Endothelial cell (in vitro differentiated cells): ENCODE measurements at regions not wholly inside any gene's neighbourhood (a gene's known extent, or its start where the extent isn't known, plus 50 kb on each side); places are given as distances from the start of the nearest gene placed in this dataset.
"Not testable (repeated sequence)": the region's sequence is repeated elsewhere in the genome, so short reads cannot be mapped to it uniquely, and the experiment has no call there.

Experiments
- DNase-seq: peaks from one replicate; pipeline ENCODE4 v3.0.0; 2021; ENCODE audit warnings: low spot score
- H3K27ac Mint-ChIP-seq: one replicate; pipeline ENCODE4 v1.8.0; 2021; ENCODE audit warnings: mixed read lengths, inconsistent platforms; ENCODE audit not compliant: unreplicated experiment
- H3K27me3 Mint-ChIP-seq: one replicate; pipeline ENCODE4 v1.8.0; 2021; ENCODE audit warnings: mild to moderate bottlenecking, moderate library complexity, mixed read lengths, inconsistent platforms; ENCODE audit not compliant: unreplicated experiment
- H3K36me3 Mint-ChIP-seq: one replicate; pipeline ENCODE4 v1.8.0; 2021; ENCODE audit warnings: mild to moderate bottlenecking, low read depth, mixed read lengths, inconsistent platforms; ENCODE audit not compliant: unreplicated experiment
- H3K4me1 Mint-ChIP-seq: one replicate; pipeline ENCODE4 v1.8.0; 2021; ENCODE audit warnings: mild to moderate bottlenecking, mixed read lengths, inconsistent platforms; ENCODE audit not compliant: unreplicated experiment
- H3K4me3 Mint-ChIP-seq: one replicate; pipeline ENCODE4 v1.8.0; 2021; ENCODE audit warnings: mild to moderate bottlenecking, mixed read lengths, inconsistent platforms; ENCODE audit not compliant: unreplicated experiment
- H3K9me3 Mint-ChIP-seq: one replicate; pipeline ENCODE4 v1.8.0; 2021; ENCODE audit warnings: mixed read lengths, inconsistent platforms; ENCODE audit not compliant: unreplicated experiment
- CTCF ChIP-seq: fragments of 200-600 bp; sonication (generic); IDR thresholded peaks from one replicate; pipeline ENCODE4 v1.5.0; 2021; ENCODE audit warnings: antibody characterized with exemption; ENCODE audit not compliant: unreplicated experiment

- H3K4me3 Mint-ChIP-seq = no peak overlapping the region
- H3K27me3 Mint-ChIP-seq = peaks cover 1% of the 10 kb centered on the region
- no peaks in the 10 kb centered on the region for H3K9me3 Mint-ChIP-seq
- no peak for TF ChIP-seq CTCF
- no peaks in the 10 kb centered on the region for H3K36me3 Mint-ChIP-seq
- no peak for DNase-seq
- H3K4me1 Mint-ChIP-seq = no peaks in the 10 kb centered on the region
- H3K27ac Mint-ChIP-seq = no peak overlapping the region
Measured at GRCh38 chr1:82139751-82140468, 339.2 kb downstream of the ADGRL2 start.

- H3K9me3 Mint-ChIP-seq, DNase-seq, H3K27ac Mint-ChIP-seq, H3K4me3 Mint-ChIP-seq, H3K36me3 Mint-ChIP-seq, H3K27me3 Mint-ChIP-seq, H3K4me1 Mint-ChIP-seq: not testable (repeated sequence)
Measured at GRCh38 chr1:82136351-82136750, 335.6 kb downstream of the ADGRL2 start.

GRCh38 chr1:82125866-82126265 lies 325.1 kb downstream of the ADGRL2 start:
- H3K4me1 Mint-ChIP-seq = peaks cover 7% of the 10 kb centered on the region
- no peak overlapping the region for H3K4me3 Mint-ChIP-seq
- no peaks in the 10 kb centered on the region for H3K36me3 Mint-ChIP-seq
- TF ChIP-seq CTCF = no peak
- no peaks in the 10 kb centered on the region for H3K9me3 Mint-ChIP-seq
- H3K27ac Mint-ChIP-seq = no peak overlapping the region
- no peaks in the 10 kb centered on the region for H3K27me3 Mint-ChIP-seq
- no peak for DNase-seq

GRCh38 chr1:82125119-82125518 lies 324.4 kb downstream of the ADGRL2 start:
- DNase-seq = no peak
- no peak for TF ChIP-seq CTCF
- H3K4me3 Mint-ChIP-seq = no peak overlapping the region
- H3K9me3 Mint-ChIP-seq = no peaks in the 10 kb centered on the region
- no peak overlapping the region for H3K27ac Mint-ChIP-seq
- no peaks in the 10 kb centered on the region for H3K27me3 Mint-ChIP-seq
- H3K4me1 Mint-ChIP-seq = peaks cover 7% of the 10 kb centered on the region
- H3K36me3 Mint-ChIP-seq = no peaks in the 10 kb centered on the region

- DNase-seq = no peak
- H3K27me3 Mint-ChIP-seq = no peaks in the 10 kb centered on the region
- no peaks in the 10 kb centered on the region for H3K36me3 Mint-ChIP-seq
- H3K4me1 Mint-ChIP-seq = peaks cover 7% of the 10 kb centered on the region
- H3K9me3 Mint-ChIP-seq = no peaks in the 10 kb centered on the region
- H3K27ac Mint-ChIP-seq = no peak overlapping the region
- TF ChIP-seq CTCF = no peak
- H3K4me3 Mint-ChIP-seq = no peak overlapping the region
Measured at GRCh38 chr1:82121421-82121820, 320.7 kb downstream of the ADGRL2 start.
